ENCODE measurements at regions not wholly inside any gene's neighbourhood (a gene's known extent, or its start where the extent isn't known, plus 50 kb on each side); places are given as distances from the start of the nearest gene placed in this dataset.
"Not testable (repeated sequence)": the region's sequence is repeated elsewhere in the genome, so short reads cannot be mapped to it uniquely, and the experiment has no call there.

DNA sequence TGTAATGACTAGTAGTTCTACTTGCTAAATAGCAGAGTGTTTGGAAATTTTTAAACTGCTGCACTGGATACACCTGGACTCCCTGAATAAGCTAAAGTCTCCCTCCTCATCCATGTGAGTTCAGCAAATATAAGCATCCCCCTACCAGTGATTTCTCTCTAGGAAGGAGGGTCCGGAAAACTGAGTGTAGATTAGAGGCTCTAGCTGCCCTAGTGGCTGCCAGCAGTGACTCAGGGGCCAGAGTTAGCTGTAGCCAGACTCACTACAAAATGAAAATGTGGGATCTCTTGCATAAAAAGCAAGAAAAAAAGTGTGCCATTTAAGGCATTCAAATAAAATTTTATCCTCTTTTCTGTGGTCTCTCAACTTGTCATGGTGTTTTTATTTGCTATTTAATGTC, 485.0 kb upstream of the ATP11B start:
- H3K4me1 Mint-ChIP-seq (ENCODE audit: low read depth) = no peaks in the 10 kb centered on the region
- H3K9me3 Mint-ChIP-seq = no peaks in the 10 kb centered on the region
- DNase-seq (ENCODE audit: low spot score) = no peak
- no peaks in the 10 kb centered on the region for H3K36me3 Mint-ChIP-seq (ENCODE audit: low read depth)
- H3K27ac Mint-ChIP-seq = no peak overlapping the region
- H3K4me3 Mint-ChIP-seq = no peak overlapping the region
- H3K27me3 Mint-ChIP-seq (ENCODE audit: low read depth) = no peaks in the 10 kb centered on the region

DNA sequence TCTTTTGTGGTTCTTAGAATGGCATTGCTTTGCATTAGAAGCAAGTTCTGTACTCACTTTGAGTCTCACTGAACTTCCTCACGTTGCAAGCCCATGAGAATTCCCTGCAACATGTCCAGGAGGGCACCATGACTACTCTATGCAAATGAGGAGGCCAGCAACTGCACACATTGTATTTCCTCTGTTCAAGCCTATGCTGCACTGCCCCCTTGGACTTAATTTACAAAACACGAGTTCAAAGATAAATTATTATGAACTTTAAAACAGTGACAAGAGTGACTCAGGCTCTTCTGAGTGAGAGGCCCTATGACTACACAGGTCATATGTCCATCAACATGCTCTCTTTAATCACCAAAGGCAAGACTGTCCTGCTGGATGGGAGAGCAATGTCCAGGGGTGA, 484.2 kb upstream of the ATP11B start:
- no peak overlapping the region for H3K4me3 Mint-ChIP-seq
- H3K27me3 Mint-ChIP-seq (ENCODE audit: low read depth) = no peaks in the 10 kb centered on the region
- no peaks in the 10 kb centered on the region for H3K4me1 Mint-ChIP-seq (ENCODE audit: low read depth)
- H3K9me3 Mint-ChIP-seq = no peaks in the 10 kb centered on the region
- no peak overlapping the region for H3K27ac Mint-ChIP-seq
- DNase-seq (ENCODE audit: low spot score) = no peak
- H3K36me3 Mint-ChIP-seq (ENCODE audit: low read depth) = no peaks in the 10 kb centered on the region

DNA sequence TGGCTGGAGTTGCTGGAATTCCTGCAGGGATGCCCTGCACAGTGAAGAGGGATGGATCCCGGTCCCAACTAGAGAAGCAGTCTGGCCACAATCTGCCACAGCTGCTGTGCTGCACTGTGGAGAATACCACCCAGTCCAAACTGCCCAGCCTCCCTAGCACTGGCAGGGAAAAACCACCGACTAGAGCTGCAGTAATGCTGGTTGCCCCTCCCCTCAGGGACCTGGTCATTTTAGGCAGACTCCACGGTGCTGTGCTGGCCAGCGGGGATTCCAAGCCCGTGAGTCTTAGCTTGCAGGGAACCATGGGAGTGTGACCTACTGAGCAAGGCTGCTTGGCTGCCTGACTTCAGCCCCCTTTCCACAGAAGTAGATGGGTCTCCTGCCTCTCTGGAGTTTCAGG, 478.0 kb upstream of the ATP11B start:
- Mint-ChIP-seq H3K9me3 (peaks cover 20% of the 10 kb centered on the region), H3K4me3 (no peak overlapping the region), H3K27ac (no peak overlapping the region), H3K36me3 (ENCODE audit: low read depth) (no peaks in the 10 kb centered on the region), H3K4me1 (ENCODE audit: low read depth) (no peaks in the 10 kb centered on the region), H3K27me3 (ENCODE audit: low read depth) (no peaks in the 10 kb centered on the region)
- no peak for DNase-seq (ENCODE audit: low spot score)

- no peaks in the 10 kb centered on the region for H3K27me3 Mint-ChIP-seq (ENCODE audit: low read depth)
- H3K36me3 Mint-ChIP-seq (ENCODE audit: low read depth) = no peaks in the 10 kb centered on the region
- no peak overlapping the region for H3K4me3 Mint-ChIP-seq
- DNase-seq (ENCODE audit: low spot score) = no peak
- peaks cover 22% of the 10 kb centered on the region for H3K9me3 Mint-ChIP-seq
- H3K27ac Mint-ChIP-seq = no peak overlapping the region
- no peaks in the 10 kb centered on the region for H3K4me1 Mint-ChIP-seq (ENCODE audit: low read depth)
Observed at GRCh38 chr3:182323126-182323700, 470.1 kb upstream of the ATP11B start.

- no peak overlapping the region for H3K4me3 Mint-ChIP-seq
- DNase-seq (ENCODE audit: low spot score) = no peak
Observed at GRCh38 chr3:182323898-182324297, 469.4 kb upstream of the ATP11B start.

GRCh38 chr3:182325213-182325950, 467.9 kb upstream of the ATP11B start:
- H3K4me3 Mint-ChIP-seq = no peak overlapping the region
- H3K27me3 Mint-ChIP-seq (ENCODE audit: low read depth) = no peaks in the 10 kb centered on the region
- H3K27ac Mint-ChIP-seq = no peak overlapping the region
- no peak for DNase-seq (ENCODE audit: low spot score)
- H3K36me3 Mint-ChIP-seq (ENCODE audit: low read depth) = no peaks in the 10 kb centered on the region
- H3K9me3 Mint-ChIP-seq = peaks cover under 1% of the 10 kb centered on the region
- no peaks in the 10 kb centered on the region for H3K4me1 Mint-ChIP-seq (ENCODE audit: low read depth)

More at GRCh38 chr3:182323898-182324297, 469.4 kb upstream of the ATP11B start:
- H3K9me3 Mint-ChIP-seq = peaks cover 15% of the 10 kb centered on the region
- H3K27me3 Mint-ChIP-seq (ENCODE audit: low read depth) = no peaks in the 10 kb centered on the region
- no peaks in the 10 kb centered on the region for H3K4me1 Mint-ChIP-seq (ENCODE audit: low read depth)
- H3K36me3 Mint-ChIP-seq (ENCODE audit: low read depth) = no peaks in the 10 kb centered on the region
- H3K27ac Mint-ChIP-seq = no peak overlapping the region

GRCh38 chr3:182327196-182327681, 466.1 kb upstream of the ATP11B start:
- Mint-ChIP-seq H3K9me3 (no peaks in the 10 kb centered on the region), H3K27me3 (ENCODE audit: low read depth) (no peaks in the 10 kb centered on the region), H3K36me3 (ENCODE audit: low read depth) (no peaks in the 10 kb centered on the region), H3K27ac (no peak overlapping the region), H3K4me1 (ENCODE audit: low read depth) (no peaks in the 10 kb centered on the region), H3K4me3 (no peak overlapping the region)
- DNase-seq (ENCODE audit: low spot score) = no peak

- Mint-ChIP-seq H3K4me1 (ENCODE audit: low read depth) (no peaks in the 10 kb centered on the region), H3K36me3 (ENCODE audit: low read depth) (no peaks in the 10 kb centered on the region), H3K27me3 (ENCODE audit: low read depth) (no peaks in the 10 kb centered on the region), H3K4me3 (no peak overlapping the region), H3K9me3 (no peaks in the 10 kb centered on the region), H3K27ac (no peak overlapping the region)
- DNase-seq (ENCODE audit: low spot score) = no peak
Observed at GRCh38 chr3:182330646-182331045, 462.7 kb upstream of the ATP11B start.

DNA sequence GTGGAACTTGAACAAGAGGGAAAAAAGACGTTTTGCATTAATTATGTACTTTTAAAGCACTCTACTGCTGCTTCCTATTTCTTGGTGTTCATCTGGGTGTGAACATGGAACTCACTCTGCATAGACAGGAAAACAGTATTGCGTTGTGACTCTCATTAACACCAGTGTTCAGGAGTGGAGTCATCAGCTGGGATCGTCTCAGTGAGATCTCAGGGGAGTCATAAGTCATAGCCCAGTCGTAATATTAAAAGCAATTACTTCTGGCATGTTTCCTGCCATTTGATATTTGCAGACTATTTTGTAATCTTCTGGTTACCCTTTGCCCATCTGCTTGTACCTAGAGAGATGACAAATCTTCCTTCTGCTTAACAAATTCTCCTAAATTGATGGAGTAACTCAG, 462.0 kb upstream of the ATP11B start:
- Mint-ChIP-seq H3K4me3 (no peak overlapping the region), H3K36me3 (ENCODE audit: low read depth) (no peaks in the 10 kb centered on the region), H3K9me3 (no peaks in the 10 kb centered on the region), H3K4me1 (ENCODE audit: low read depth) (no peaks in the 10 kb centered on the region), H3K27me3 (ENCODE audit: low read depth) (no peaks in the 10 kb centered on the region), H3K27ac (no peak overlapping the region)
- DNase-seq (ENCODE audit: low spot score) = no peak

DNA sequence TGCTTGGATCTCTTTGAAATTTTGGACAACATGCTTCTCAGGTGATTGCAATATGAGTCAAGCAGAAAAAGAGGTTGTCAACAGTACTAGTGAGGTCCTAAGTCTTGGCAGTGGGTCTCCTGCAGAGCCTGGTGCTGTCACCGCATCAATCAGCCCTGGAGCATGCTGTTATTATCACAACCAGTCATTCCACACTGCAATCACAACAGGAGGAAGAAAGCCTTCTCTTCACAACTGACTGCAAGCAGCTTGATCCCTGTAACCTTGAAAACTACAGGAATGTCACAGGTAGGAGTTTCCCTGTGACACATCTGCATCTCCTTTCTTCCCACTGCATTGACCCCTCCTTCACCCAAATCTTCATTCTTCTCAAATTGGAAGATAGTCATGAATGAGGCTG, 451.1 kb upstream of the ATP11B start:
- Mint-ChIP-seq H3K36me3 (ENCODE audit: low read depth) (no peaks in the 10 kb centered on the region), H3K27me3 (ENCODE audit: low read depth) (no peaks in the 10 kb centered on the region), H3K4me3 (no peak overlapping the region), H3K9me3 (no peaks in the 10 kb centered on the region), H3K4me1 (ENCODE audit: low read depth) (no peaks in the 10 kb centered on the region), H3K27ac (no peak overlapping the region)
- no peak for DNase-seq (ENCODE audit: low spot score)

- H3K4me3 Mint-ChIP-seq; H3K27ac Mint-ChIP-seq; H3K4me1 Mint-ChIP-seq (ENCODE audit: low read depth); DNase-seq (ENCODE audit: low spot score); H3K9me3 Mint-ChIP-seq; H3K27me3 Mint-ChIP-seq (ENCODE audit: low read depth); H3K36me3 Mint-ChIP-seq (ENCODE audit: low read depth): not testable (repeated sequence)
Observed at GRCh38 chr3:182344026-182344425, 449.3 kb upstream of the ATP11B start.

DNA sequence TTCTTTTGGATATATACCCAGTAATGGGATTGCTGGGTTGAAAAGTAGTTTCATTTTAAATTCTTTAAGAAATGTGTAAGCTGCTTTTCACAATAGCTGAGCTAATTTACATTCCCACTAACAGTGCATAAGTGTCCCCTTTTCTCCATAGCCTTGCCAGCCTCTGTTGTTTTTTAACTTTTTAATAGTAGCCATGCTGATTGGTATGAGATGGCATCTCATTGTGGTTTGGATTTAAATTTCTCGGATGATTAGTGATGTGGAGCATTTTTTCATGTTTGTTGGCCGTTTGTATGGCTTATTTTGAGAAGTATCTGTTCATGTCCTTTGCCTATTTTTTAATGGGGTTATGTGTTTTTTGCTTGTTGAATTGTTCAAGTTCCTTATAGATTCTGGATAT, 444.3 kb upstream of the ATP11B start:
- H3K36me3 Mint-ChIP-seq (ENCODE audit: low read depth) = no peaks in the 10 kb centered on the region
- no peak overlapping the region for H3K27ac Mint-ChIP-seq
- no peaks in the 10 kb centered on the region for H3K27me3 Mint-ChIP-seq (ENCODE audit: low read depth)
- no peaks in the 10 kb centered on the region for H3K4me1 Mint-ChIP-seq (ENCODE audit: low read depth)
- DNase-seq (ENCODE audit: low spot score) = no peak
- no peaks in the 10 kb centered on the region for H3K9me3 Mint-ChIP-seq
- H3K4me3 Mint-ChIP-seq = no peak overlapping the region

DNA sequence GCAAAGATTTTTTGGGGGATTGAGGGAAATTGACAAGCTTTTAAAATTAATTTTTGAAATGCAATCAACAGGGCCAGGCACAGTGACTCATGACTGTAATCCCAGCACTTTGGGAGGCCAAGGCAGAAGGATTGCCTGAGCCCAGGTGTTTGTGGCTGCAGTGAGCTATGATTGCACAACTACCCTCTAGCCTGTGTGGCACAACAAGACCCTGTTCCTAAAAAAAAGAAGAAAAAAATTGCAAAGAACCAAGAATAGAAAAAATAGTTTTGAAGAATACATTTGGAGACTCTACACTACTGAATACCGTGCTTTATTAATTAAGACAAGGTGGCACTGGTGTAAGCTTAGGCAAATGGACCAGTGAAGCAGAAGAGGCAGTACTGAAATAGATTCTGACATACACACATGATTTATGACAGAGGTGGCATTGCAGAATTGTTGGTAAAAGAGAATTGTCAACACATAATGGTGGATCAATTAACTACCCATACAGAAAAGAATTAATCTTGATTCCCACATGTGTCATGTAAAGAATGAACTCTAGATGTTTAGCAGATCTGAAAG, 443.3 kb upstream of the ATP11B start:
- Mint-ChIP-seq H3K27me3 (ENCODE audit: low read depth) (no peaks in the 10 kb centered on the region), H3K4me1 (ENCODE audit: low read depth) (no peaks in the 10 kb centered on the region), H3K9me3 (no peaks in the 10 kb centered on the region), H3K27ac (no peak overlapping the region), H3K36me3 (ENCODE audit: low read depth) (no peaks in the 10 kb centered on the region), H3K4me3 (no peak overlapping the region)
- no peak for DNase-seq (ENCODE audit: low spot score)

GRCh38 chr3:182357928-182358327, 435.4 kb upstream of the ATP11B start:
- H3K9me3 Mint-ChIP-seq = no peaks in the 10 kb centered on the region
- no peaks in the 10 kb centered on the region for H3K4me1 Mint-ChIP-seq (ENCODE audit: low read depth)
- H3K27ac Mint-ChIP-seq = no peak overlapping the region
- H3K4me3 Mint-ChIP-seq = no peak overlapping the region
- DNase-seq (ENCODE audit: low spot score) = no peak
- H3K27me3 Mint-ChIP-seq (ENCODE audit: low read depth) = no peaks in the 10 kb centered on the region
- no peaks in the 10 kb centered on the region for H3K36me3 Mint-ChIP-seq (ENCODE audit: low read depth)
